GM12872 (cell line): ENCODE measurements at regions not wholly inside any gene's neighbourhood (a gene's known extent, or its start where the extent isn't known, plus 50 kb on each side); places are given as distances from the start of the nearest gene placed in this dataset.

Experiments used
- TF ChIP-seq, protein P1 (sequence below): IDR thresholded peaks from 3 replicates; pipeline ENCODE4 v1.5.1; 2011; ENCODE audit warnings: low read depth, mild to moderate bottlenecking, low read length, moderate library complexity; ENCODE audit not compliant: insufficient read depth

DNA sequence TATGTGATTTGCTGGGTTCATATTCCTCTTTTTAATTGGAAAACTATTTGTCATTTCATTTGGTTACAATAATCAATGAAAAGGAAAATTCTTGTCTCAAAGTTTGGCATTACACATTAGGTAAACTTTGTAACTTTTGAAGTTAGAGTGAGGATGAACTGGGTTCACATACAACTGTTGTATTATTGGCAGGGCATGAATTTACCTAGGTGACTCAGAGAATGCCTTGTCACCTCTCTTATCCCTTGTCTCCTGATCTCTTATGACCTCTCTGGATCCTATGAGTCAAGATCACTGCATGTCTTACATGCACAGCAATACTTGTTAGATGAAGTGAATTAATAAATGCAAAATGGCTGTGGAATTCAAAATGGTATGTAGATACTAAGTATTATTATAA, 563.4 kb upstream of the GCFC2 start:
- TF ChIP-seq, protein P1, sequence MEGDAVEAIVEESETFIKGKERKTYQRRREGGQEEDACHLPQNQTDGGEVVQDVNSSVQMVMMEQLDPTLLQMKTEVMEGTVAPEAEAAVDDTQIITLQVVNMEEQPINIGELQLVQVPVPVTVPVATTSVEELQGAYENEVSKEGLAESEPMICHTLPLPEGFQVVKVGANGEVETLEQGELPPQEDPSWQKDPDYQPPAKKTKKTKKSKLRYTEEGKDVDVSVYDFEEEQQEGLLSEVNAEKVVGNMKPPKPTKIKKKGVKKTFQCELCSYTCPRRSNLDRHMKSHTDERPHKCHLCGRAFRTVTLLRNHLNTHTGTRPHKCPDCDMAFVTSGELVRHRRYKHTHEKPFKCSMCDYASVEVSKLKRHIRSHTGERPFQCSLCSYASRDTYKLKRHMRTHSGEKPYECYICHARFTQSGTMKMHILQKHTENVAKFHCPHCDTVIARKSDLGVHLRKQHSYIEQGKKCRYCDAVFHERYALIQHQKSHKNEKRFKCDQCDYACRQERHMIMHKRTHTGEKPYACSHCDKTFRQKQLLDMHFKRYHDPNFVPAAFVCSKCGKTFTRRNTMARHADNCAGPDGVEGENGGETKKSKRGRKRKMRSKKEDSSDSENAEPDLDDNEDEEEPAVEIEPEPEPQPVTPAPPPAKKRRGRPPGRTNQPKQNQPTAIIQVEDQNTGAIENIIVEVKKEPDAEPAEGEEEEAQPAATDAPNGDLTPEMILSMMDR, result no peak

DNA sequence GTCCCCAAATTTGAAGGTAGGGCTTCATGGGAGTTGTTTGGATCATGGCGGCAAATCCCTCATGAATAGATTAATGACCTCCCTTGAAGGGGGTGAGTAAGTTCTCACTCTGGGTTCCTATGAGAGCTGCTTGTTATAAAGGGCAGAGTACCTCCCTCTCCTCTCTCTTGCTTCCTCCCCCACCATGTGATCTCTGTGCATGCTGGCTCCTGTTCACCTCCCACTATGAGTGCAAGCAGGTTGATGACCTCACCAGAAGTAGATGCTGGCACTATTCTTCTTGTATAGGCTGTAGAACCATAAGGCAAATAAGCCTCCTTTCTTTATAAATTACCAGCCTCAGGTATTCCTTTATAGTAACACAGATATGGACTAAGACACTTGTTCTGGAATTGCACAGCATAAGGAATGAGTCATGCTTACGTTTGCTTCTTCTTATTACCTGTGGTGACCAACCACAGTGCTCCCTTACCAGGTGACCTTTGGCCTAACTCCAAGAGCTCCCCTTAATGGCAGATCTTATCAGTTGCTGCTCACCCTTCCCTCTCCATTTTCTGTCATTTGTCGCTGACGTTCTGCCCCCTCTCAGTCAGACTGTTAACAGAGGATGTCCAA, 559.5 kb upstream of the GCFC2 start:
- TF ChIP-seq, protein P1, result no peak

DNA sequence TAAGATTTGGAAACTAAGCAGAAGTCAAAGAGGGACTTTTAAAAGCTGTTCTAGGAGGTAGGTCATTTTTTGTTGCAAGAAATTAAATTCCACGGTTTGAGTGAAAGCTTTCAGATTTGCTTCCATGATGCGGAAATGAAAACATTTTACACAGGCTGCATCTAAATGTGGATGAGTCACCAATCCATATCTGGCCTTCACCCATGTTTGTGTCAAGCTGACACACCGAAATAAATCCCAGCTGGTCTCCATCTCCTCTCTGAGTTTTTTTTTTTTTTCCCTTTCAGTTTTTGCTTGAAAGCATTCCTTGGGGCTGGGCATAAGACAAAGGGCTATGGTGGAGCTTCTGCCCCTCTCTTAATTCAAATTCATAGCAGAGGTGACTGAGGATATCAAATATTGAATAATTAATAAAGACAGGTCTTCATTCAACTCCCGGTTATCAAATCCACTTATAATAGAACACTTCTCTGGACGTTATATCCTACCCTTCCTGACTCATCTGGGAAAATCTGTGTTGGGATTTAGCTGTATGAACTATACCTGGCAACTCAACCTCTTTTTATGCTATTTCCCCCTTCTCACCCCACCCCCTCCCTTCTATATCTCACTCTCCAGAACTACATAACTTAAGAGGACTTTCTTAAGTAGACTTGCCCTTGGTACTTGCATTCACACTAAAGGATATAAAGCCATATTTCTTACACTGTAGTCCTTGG, 558.3 kb upstream of the GCFC2 start:
- TF ChIP-seq, protein P1, result no peak

DNA sequence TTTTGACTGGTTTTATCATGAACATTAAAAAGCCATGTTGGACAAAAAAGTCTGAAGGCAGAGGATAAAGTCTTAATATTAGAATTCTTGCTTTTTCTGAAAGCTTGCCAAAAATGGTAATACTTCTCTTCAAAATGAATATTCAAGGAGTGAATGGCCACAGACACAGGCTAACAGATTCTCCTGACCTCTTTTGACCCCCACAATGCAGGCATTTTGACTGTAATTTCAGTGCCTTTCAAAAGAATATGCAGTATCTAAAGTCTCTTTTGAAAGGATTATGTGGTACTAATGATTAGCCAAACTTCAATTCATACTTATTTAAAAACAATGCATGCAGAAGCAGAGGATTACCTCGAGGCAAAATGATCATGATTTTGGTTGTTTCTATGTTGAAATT, 557.8 kb upstream of the GCFC2 start:
- TF ChIP-seq, protein P1, result no peak

DNA sequence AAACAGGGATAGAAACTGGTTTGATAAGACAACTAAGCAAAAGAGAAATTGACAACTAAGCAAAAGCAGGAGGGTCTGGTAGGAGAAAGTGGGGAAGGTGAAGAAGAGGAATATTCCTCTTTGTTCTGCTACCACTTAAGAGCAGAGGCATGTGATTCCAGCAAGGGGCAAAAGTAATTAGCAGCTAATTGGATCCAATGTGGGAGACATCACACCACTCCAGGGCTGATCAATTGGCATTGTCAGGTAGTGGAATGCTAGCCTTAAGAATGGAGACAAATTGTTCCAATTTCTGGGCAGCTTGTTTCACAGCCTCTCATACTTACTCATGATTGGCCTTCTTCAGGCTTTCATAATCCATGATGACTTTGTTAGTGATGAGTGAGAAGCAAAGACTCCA, 547.1 kb upstream of the GCFC2 start:
- TF ChIP-seq, protein P1, result no peak

DNA sequence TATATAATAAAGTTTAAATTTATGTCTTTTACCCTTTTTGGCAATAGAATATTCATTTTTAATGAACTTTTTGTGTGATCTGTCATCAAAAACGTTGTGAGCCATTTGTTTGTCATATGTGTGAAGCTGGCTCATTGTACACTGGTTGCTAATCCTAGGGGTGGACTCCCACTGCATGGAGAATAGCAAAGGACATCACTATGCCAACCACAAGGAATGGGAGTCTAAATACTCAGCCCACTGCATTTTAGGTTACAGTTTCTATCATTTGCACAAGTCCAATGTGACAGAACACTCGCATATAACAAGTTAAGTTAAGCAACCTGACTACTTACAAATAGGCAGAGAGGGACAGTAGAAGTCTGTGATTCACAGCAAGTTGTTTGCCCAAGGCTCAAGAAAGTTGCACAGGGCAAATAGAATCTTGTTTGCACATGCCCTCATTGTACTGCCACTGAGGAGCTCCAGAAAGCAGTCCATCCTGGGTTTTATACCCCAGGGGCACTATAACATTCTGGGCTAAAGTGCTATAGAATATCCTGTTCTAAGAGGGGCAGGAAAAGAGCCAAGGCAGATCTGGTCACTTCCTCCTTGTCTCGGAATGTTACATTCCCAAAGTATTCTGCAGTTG, 545.9 kb upstream of the GCFC2 start:
- TF ChIP-seq, protein P1, result no peak

DNA sequence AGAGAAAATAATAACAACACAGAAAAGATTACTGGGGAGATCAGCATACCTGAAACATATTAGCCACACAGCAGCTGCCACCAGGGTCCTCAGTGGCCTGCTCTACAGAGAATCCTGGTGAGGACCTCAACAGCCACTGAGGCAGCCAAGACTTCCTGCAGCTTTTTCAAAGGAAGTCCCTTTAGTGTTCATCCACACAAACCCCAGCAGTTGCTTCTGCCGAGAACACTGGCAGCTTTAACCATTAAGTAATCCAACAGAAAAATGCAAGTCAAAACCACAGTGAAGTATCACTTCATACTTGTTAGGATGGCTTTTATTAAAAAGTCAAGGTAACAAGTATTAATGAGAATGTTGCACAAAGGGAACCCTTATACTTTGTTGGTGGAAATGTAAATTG, 542.0 kb upstream of the GCFC2 start:
- TF ChIP-seq, protein P1, result no peak
